NAMALWA (cell line): ENCODE measurements at regions not wholly inside any gene's neighbourhood (a gene's known extent, or its start where the extent isn't known, plus 50 kb on each side); places are given as distances from the start of the nearest gene placed in this dataset.
"Not testable (repeated sequence)": the region's sequence is repeated elsewhere in the genome, so short reads cannot be mapped to it uniquely, and the experiment has no call there.

Source experiments
- DNase-seq: peaks from one replicate; pipeline ENCODE4 v3.0.0-alpha.2; 2015; ENCODE audit warnings: low spot score

GRCh38 chr6:67766057-67766456 lies 869.0 kb upstream of the ADGRB3 start:
- DNase-seq, result no peak

- DNase-seq, result no peak
Observed at GRCh38 chr6:67759001-67759400, 876.1 kb upstream of the ADGRB3 start.

GRCh38 chr6:67757465-67758033 lies 877.5 kb upstream of the ADGRB3 start:
- DNase-seq, result no peak

GRCh38 chr6:67748521-67748920 lies 886.6 kb upstream of the ADGRB3 start:
- DNase-seq, result no peak

- DNase-seq, result no peak
Observed at GRCh38 chr6:67736816-67737215, 898.3 kb upstream of the ADGRB3 start.

GRCh38 chr6:67736161-67736560 lies 898.9 kb upstream of the ADGRB3 start:
- no peak for DNase-seq

GRCh38 chr6:67735623-67736022 lies 899.5 kb upstream of the ADGRB3 start:
- no peak for DNase-seq

- no peak for DNase-seq
Observed at GRCh38 chr6:67722861-67723261, 912.2 kb upstream of the ADGRB3 start.

GRCh38 chr6:67717281-67717680 lies 917.8 kb upstream of the ADGRB3 start:
- no peak for DNase-seq

GRCh38 chr6:67706388-67706787 lies 928.7 kb upstream of the ADGRB3 start:
- DNase-seq, result no peak

GRCh38 chr6:67698534-67698933 lies 936.5 kb upstream of the ADGRB3 start:
- DNase-seq, result no peak

GRCh38 chr6:67694127-67694526 lies 941.0 kb upstream of the ADGRB3 start:
- DNase-seq, result peak; percentile 8

GRCh38 chr6:67689329-67689728 lies 945.8 kb upstream of the ADGRB3 start:
- no peak for DNase-seq

- DNase-seq, result no peak
Observed at GRCh38 chr6:67687396-67687795, 947.7 kb upstream of the ADGRB3 start.

- not testable (repeated sequence) for DNase-seq
Observed at GRCh38 chr6:67686225-67686624, 948.9 kb upstream of the ADGRB3 start.

GRCh38 chr6:67683960-67684359 lies 951.1 kb upstream of the ADGRB3 start:
- DNase-seq, result no peak

GRCh38 chr6:67680297-67680932 lies 954.7 kb upstream of the ADGRB3 start:
- DNase-seq, result no peak

- DNase-seq, result no peak
Observed at GRCh38 chr6:67679566-67680296, 955.4 kb upstream of the ADGRB3 start.

GRCh38 chr6:67676892-67677291 lies 958.2 kb upstream of the ADGRB3 start:
- DNase-seq, result no peak

GRCh38 chr6:67667637-67668422 lies 967.3 kb upstream of the ADGRB3 start:
- no peak for DNase-seq

GRCh38 chr6:67666177-67666964 lies 968.7 kb upstream of the ADGRB3 start:
- DNase-seq, result no peak

- no peak for DNase-seq
Observed at GRCh38 chr6:67664942-67665341, 970.1 kb upstream of the ADGRB3 start.
